GM18870 (cell line): ENCODE measurements at regions not wholly inside any gene's neighbourhood (a gene's known extent, or its start where the extent isn't known, plus 50 kb on each side); places are given as distances from the start of the nearest gene placed in this dataset.
"Not testable (repeated sequence)": the region's sequence is repeated elsewhere in the genome, so short reads cannot be mapped to it uniquely, and the experiment has no call there.

Experiments
- ATAC-seq: cut with Tn5 transposase; IDR thresholded peaks from one replicate; pipeline ENCODE4 v1.9.1; 2021; ENCODE audit warnings: moderate library complexity; ENCODE audit not compliant: unreplicated experiment

DNA sequence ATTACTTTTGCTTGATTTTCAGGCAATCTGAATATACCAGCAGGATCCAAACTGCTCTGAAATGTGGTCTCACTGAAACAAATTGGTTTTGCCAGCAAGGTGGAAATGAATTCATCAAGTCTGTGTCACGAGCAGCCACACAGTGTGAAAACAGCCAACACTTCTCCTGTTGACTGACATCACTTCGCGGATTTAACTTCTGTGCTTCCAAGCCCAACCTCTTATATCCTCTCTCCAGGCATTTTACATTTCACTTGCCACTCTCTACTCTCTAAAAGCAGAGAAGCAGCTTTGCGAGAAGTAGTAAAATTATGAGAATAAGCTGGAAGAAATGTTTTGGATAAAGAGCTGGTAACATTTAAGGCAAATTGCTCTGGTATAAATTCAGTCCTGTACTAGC is 106.1 kb upstream of the FRG1 start:
- ATAC-seq, result no peak

DNA sequence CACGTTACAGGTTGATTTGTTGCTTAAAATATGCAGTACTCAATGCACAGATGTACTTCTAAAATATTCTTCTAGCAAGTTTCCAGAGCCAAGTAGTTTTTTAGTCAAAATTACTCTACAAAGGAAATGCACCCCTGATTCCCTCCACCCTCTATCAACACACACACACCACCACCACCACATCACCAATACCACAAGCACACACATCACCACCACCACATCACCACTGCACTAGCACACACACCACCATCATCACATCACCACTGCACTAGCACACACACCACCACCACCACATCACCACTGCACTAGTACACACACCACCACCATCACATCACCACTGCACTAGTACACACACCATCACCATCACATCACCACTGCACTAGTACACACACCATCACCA is 105.2 kb upstream of the FRG1 start:
- no peak for ATAC-seq

DNA sequence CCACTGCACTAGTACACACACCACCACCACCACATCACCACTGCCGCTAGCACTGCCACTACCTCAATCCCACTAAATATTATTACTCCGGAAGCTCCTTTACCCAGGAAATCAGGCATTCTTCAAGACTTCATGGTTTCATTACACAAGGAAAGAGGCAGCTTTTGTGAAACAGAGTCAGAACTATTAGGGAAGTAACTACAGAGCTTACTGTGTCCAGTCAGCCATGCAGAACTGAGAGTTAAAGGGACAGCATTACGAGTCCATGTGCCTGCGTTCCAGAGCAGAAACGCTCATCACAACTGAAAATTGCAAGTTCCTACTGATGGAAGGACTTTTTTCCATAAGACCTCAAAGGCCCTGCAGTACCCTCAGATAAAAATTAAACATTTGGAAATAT is 103.2 kb upstream of the FRG1 start:
- ATAC-seq, result no peak

DNA sequence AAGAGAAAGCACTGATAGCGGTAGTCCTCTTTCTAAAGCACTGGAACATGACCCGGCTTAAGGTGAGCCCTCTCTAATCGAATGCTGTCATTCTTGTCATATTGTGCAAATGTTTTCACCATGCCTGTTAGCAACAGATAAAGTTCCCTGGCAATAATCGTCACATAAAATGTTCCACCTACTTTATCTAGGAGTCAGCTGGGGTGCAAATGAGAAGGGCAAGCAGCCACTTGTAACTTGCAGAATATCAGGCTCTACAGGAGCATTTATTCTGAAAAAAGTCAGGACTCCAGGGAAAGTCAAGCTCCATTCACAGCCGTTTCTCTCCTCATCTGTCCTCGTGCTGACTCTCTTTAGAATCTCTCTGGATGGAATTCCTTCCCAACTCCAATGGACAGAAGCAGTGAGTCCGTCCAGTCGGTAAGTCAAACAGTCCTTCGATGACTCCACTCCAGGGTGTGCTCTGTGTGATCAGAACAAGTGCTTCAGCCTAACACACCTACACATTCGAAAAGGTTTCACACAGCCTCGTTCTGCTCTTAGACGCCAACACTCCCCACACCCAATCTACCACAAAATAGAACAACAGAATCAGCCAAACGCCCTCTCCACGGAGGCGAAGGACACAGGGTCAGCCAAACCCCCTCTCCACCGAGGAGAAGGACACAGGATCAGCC is 101.7 kb upstream of the FRG1 start:
- no peak for ATAC-seq

DNA sequence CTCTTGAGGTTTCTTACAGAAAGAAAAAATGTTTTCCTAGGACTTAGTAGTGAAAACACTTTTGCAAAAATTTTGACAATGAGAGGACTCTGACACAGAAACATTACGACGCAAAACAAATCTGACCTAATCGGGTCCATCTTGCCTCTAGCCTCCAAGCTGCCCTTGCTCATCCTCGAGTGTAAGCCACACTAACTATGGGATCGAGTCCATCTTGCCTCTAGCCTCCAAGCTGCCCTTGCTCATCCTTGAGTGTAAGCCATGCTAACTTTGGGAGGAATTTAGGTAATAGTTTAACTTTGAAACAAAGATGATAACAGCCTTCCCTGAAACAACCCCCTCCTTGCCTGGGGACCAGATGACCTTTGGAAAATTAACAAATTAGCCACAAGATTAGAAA is 100.3 kb upstream of the FRG1 start:
- no peak for ATAC-seq

DNA sequence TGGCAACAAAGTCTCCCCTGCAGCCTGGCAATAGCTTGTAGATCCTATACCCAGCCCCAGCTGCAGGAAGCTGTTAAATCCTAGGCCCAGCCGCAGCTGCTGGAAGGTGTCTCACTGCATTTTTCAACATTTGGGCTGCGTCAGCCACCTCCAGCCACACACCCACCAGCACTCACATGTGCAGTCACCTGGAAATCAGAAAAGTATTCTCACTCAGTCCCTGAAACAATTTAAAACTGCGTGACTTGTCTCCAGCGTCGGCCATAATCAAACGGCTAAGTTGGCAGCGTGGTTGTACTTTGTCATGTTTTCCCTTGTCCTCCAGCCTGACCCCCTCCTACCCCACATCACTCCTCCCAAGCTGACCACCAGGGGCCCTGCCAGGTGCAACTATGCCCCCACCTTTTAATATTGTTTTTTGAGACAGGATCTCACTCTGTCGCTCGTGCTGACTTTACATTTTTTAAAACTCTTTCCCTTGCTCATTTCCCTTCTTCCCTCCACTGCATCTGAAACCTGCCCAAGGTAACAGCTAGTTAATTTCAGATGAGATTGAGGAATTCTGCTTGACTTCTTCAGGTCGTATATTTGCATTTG is 97.2 kb upstream of the FRG1 start:
- no peak for ATAC-seq

DNA sequence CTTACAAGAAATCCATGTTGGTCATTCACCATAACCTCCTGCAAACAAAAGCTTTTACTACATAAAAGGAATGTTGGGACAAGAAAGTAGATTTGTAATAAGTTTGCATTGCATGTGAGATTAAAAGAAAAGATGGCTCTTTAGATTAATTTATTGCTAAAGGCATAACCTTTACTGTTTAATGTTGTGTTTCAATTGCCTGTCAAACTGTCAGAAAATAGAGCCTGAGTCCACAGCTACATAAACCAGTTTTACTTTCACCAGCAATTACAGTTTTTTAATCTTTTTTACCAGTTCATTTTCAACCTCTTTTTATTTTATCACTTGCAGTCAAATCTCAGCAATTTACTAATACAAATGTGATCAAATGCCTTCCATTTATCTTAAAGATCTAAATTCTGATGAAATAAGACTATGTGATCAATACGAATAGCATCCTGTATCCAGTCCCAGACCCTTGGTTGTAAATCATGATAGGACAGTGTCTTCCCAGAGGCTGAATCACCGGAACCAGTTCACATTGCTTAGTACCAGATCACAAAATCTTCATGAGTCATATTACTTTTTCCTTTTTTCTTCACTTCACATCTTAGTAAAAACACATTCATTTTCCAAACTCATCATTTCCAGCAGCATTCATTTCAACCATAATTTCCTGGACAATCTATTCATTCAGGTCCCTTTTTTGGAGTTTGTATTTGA is 95.4 kb upstream of the FRG1 start:
- no peak for ATAC-seq

DNA sequence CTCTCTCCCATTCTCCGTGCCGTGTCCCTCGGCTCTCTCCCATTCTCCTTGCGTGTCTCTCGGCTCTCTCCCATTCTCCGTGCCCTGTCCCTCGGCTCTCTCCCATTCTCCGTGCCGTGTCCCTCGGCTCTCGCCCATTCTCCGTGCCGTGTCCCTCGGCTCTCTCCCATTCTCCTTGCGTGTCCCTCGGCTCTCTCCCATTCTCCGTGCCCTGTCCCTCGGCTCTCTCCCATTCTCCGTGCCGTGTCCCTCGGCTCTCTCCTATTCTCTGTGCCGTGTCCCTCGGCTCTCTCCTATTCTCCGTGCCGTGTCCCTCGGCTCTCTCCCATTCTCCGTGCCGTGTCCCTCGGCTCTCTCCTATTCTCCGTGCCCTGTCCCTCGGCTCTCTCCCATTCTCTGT is 94.6 kb upstream of the FRG1 start:
- ATAC-seq, result not testable (repeated sequence)

DNA sequence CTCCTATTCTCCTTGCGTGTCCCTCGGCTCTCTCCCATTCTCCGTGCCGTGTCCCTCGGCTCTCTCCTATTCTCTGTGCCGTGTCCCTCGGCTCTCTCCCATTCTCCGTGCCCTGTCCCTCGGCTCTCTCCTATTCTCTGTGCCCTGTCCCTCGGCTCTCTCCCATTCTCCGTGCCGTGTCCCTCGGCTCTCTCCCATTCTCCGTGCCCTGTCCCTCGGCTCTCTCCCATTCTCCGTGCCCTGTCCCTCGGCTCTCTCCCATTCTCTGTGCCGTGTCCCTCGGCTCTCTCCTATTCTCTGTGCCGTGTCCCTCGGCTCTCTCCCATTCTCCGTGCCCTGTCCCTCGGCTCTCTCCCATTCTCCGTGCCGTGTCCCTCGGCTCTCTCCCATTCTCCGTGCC is 94.1 kb upstream of the FRG1 start:
- not testable (repeated sequence) for ATAC-seq

DNA sequence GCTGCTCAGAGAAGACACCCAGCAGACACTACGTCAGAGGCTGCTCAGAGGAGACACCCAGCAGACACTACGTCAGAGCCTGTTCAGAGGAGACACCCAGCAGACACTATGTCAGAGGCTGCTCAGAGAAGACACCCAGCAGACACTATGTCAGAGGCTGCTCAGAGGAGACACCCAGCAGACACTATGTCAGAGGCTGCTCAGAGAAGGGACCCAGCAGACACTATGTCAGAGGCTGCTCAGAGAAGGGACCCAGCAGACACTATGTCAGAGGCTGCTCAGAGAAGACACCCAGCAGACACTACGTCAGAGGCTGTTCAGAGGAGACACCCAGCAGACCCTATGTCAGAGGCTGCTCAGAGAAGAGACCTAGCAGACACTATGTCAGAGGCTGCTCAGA is 92.0 kb upstream of the FRG1 start:
- not testable (repeated sequence) for ATAC-seq

DNA sequence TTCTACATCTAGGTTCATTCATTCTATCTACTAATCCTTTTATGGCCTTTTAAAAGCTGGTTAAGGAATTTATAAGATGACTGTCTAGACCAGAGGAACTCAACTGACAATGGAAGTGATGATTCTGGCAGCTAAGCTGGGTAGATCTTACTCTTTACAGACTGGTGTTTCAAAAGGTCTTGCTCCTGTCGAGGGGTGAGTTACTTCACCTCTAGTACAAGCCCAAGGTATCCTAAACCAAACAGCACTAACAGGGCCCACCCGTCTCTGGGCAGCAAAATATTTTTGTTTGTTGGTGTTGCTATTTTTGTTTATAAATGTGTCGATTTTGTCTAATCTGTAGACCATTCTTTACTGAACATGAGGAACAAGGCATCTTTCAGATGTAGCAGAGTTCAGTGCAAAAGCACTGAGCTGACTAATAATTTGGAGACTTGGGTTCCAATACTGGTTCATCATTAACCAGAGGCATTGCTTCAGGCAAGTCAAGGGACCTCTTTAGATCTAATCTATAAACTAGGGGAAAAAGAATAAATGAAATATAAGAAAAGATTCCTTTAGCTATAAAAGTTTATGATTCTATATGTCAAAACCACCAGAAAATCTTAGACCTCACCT is 90.3 kb upstream of the FRG1 start:
- no peak for ATAC-seq

DNA sequence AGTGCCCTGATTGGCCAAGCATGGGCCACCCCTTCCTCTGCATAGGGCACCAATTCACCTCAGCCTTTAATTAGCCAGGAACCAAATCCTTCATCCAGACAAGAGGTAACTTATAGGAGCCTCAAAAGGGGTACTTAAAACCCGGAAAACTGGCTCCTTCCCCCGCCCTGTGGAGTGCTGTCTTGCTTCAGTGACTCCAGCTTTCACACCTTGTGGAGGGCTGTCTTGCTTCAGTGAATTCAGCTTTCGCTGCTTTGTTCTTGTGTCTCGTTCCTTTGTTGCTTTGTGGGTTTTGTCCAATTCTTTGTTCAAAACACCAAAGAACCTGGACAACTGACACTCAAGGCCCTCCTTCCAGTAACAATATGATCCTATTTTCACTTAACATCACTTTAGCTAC is 82.2 kb upstream of the FRG1 start:
- ATAC-seq, result no peak

DNA sequence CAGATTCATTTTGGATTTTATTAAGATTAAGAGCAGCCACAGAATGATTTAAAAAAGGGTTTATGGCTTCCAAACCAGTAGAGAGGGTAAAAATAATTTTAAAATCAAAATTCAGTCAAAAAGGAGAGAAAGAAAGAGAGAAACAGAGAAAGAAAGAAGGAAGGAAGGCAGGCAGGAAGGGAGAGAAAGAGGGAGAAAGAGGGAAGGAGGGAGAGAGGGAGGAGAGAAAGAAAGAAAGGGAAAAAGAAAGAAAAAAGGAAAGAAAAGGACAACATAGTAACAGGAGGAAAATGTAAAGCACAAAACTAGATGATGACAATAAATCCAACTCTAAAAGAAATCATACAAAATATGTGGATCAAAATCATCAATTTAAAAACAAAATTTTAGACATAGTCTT is 79.6 kb upstream of the FRG1 start:
- no peak for ATAC-seq

DNA sequence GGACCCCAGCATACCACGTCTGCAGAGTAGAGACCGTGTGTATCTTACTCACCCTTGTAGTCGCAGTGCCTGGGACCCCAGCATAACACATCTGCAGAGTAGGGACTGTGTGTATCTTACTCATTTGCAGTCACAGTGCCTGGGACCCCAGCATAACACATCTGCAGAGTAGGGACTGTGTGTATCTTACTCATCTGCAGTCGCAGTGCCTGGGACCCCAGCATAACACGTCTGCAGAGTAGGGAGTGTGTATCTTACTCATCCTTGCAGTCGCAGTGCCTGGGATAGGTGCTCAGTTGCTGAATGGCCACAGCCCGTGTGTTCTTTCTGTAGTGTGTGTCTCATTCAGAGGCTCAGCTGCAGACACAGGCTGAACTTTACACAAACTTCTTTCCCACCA is 71.4 kb upstream of the FRG1 start:
- ATAC-seq, result no peak

DNA sequence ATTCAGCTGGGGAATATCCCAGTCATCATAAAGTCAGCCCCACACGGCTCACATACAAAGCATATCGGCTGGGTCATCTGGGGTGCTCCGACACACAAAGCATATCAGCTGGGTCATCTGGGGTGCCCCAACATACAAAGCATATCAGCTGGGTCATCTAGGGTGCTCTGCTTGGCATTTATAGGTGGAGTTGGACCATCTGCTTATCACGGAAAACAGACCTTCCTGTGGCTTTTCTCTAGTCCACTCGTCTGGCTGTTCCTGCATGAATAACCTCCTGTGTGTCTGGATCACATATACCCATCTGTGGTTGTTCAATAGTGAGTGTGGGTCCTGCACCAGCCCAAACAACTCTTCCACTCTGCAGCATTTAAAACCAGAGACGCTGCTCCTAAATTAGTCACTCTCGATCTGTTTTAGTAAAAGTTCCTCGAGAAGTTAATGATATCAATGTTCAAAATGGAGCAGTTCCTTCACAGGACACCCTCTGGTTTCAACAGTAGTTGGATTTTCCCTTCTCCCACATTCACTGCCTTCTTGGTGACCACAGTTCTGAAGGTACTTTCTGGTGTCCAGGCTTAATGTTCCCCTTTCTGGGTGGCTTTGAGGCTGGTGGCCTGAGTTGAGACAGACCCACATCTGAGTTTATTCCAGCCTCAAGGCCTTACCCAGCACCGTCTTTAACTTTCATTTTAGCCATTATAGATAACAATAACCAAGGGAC is 70.0 kb upstream of the FRG1 start:
- ATAC-seq, result no peak

DNA sequence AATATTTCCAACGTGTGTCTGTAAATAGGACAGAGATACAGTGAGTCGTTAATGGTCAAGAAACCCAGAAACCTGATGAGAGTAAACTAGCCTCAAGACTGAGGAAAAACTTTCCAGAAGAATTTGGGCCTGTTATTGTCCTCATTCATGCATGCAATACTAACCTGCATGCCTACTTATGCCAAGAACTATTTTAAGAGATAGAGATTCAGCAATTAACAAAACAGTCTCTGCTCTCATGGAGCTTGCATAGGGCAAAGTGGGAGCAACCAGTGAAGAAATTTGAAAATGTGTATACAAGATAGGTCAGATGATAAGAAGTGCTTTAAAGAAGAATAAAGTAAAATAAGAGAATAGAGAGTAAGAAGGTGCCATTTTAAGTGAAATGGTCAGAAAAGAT is 66.1 kb upstream of the FRG1 start:
- ATAC-seq, result no peak

DNA sequence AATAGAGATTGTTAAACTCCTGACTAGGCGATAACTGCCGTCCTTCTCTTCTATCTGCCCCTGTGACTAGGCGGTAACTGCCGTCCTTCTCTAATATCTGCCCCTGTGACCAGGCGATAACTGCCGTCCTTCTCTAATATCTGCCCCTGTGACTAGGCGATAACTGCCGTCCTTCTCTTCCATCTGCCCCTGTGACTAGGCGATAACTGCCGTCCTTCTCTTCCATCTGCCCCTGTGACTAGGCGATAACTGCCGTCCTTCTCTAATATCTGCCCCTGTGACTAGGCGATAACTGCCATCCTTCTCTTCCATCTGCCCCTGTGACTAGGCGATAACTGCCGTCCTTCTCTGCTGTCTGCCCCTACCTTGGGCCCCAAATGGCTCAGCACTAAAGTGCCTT is 59.5 kb upstream of the FRG1 start:
- not testable (repeated sequence) for ATAC-seq

DNA sequence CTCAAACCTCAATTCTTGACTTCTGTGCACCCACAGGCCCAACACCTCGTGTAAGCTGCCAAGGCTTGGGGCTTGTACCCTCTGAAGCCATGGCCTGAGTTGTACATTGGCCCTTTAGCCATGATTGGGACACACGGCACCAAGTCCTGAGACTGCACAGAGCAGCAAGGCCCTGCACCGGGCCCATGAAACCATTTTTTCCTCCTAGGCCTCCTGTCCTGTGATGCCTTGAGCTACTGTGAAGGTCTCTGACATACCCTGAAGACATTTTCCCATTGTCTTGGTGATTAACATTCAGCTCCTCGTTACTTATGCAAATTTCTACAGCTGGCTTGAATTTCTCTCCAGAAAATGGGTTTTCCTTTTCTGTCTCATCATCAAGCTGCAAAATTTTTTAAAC is 52.3 kb upstream of the FRG1 start:
- not testable (repeated sequence) for ATAC-seq
